H9 (cell line): ENCODE measurements at regions not wholly inside any gene's neighbourhood (a gene's known extent, or its start where the extent isn't known, plus 50 kb on each side); places are given as distances from the start of the nearest gene placed in this dataset.

Experiments
- DNase-seq: peaks from one replicate; pipeline ENCODE4 v3.0.0-alpha.2; 2017
- H2AFZ ChIP-seq: one replicate; pipeline ENCODE4 v1.6.1; 2013; ENCODE audit warnings: mild to moderate bottlenecking, low read length, control low read depth, moderate library complexity
- H2AK5ac ChIP-seq: 2 replicates; pipeline ENCODE4 v1.6.1; 2013; ENCODE audit warnings: low read length, control low read depth, mixed read lengths; ENCODE audit not compliant: insufficient read length
- H2BK120ac ChIP-seq: one replicate; pipeline ENCODE4 v1.6.1; 2013; ENCODE audit warnings: low read depth, mild to moderate bottlenecking, low read length, control low read depth, inconsistent platforms; ENCODE audit not compliant: poor library complexity, severe bottlenecking
- H2BK12ac ChIP-seq: 2 replicates; pipeline ENCODE4 v1.6.1; 2013; ENCODE audit warnings: low read length, control low read depth, mixed read lengths, low read depth; ENCODE audit not compliant: insufficient read length
- H2BK15ac ChIP-seq: 2 replicates; pipeline ENCODE4 v1.6.1; 2013; ENCODE audit warnings: low read depth, low read length, control low read depth
- H2BK20ac ChIP-seq: one replicate; pipeline ENCODE4 v1.6.1; 2013; ENCODE audit warnings: low read depth, mild to moderate bottlenecking, low read length, control low read depth, inconsistent platforms; ENCODE audit not compliant: poor library complexity, severe bottlenecking
- H2BK5ac ChIP-seq: 2 replicates; pipeline ENCODE4 v1.6.1; 2013; ENCODE audit warnings: low read length, control low read depth, mixed read lengths; ENCODE audit not compliant: insufficient read length
- H3K14ac ChIP-seq: 2 replicates; pipeline ENCODE4 v1.6.1; 2013; ENCODE audit warnings: low read length, control low read depth; ENCODE audit not compliant: insufficient read depth
- H3K18ac ChIP-seq: 2 replicates; pipeline ENCODE4 v1.6.1; 2013; ENCODE audit warnings: low read depth, mild to moderate bottlenecking, mixed read lengths, low read length, control low read depth; ENCODE audit not compliant: insufficient read length
- H3K23ac ChIP-seq: 2 replicates; pipeline ENCODE4 v1.6.1; 2013; ENCODE audit warnings: low read length, control low read depth, mixed read lengths, low read depth; ENCODE audit not compliant: insufficient read length
- H3K23me2 ChIP-seq: 2 replicates; pipeline ENCODE4 v1.6.1; 2013; ENCODE audit warnings: low read depth, mild to moderate bottlenecking, mixed read lengths, low read length, control low read depth; ENCODE audit not compliant: insufficient read length, poor library complexity, severe bottlenecking
- H3K27ac ChIP-seq: 2 replicates; pipeline ENCODE4 v1.5.1; 2013; ENCODE audit warnings: low read length, control low read depth, mixed read lengths, low read depth; ENCODE audit not compliant: insufficient read length
- H3K27me3 ChIP-seq: 2 replicates; pipeline ENCODE4 v1.6.1; 2013; ENCODE audit warnings: low read length, control low read depth, inconsistent platforms; ENCODE audit not compliant: insufficient read depth
- H3K4ac ChIP-seq: 2 replicates; pipeline ENCODE4 v1.6.1; 2013; ENCODE audit warnings: low read depth, mild to moderate bottlenecking, control low read depth, inconsistent platforms, low read length, moderate library complexity
- H3K4me1 ChIP-seq: 2 replicates; pipeline ENCODE4 v1.6.1; 2013; ENCODE audit warnings: low read length, control low read depth, inconsistent platforms; ENCODE audit not compliant: insufficient read depth
- H3K4me2 ChIP-seq: 2 replicates; pipeline ENCODE4 v1.6.1; 2013; ENCODE audit warnings: low read length, control low read depth, mixed read lengths; ENCODE audit not compliant: insufficient read length, insufficient read depth
- H3K56ac ChIP-seq: 2 replicates; pipeline ENCODE4 v1.6.1; 2013; ENCODE audit warnings: low read depth, mild to moderate bottlenecking, mixed read lengths, low read length, control low read depth; ENCODE audit not compliant: insufficient read length
- H3K79me1 ChIP-seq: 2 replicates; pipeline ENCODE4 v1.6.1; 2013; ENCODE audit warnings: low read depth, mild to moderate bottlenecking, moderate library complexity, low read length, control low read depth, inconsistent platforms; ENCODE audit not compliant: insufficient read depth, poor library complexity, severe bottlenecking
- H3K79me2 ChIP-seq: 2 replicates; pipeline ENCODE4 v1.6.1; 2013; ENCODE audit warnings: low read length, control low read depth, inconsistent platforms; ENCODE audit not compliant: insufficient read depth
- H3K9ac ChIP-seq: 2 replicates; pipeline ENCODE4 v1.6.1; 2013; ENCODE audit warnings: low read length, control low read depth, mixed read lengths; ENCODE audit not compliant: insufficient read length; ENCODE audit errors: extremely low read depth
- H3K9me3 ChIP-seq: one replicate; pipeline ENCODE4 v1.6.1; 2013; ENCODE audit warnings: low read depth, low read length, inconsistent platforms; ENCODE audit not compliant: control insufficient read depth
- H3T11ph ChIP-seq: one replicate; pipeline ENCODE4 v1.6.1; 2013; ENCODE audit warnings: mild to moderate bottlenecking, low read length, control low read depth, inconsistent platforms
- H4K20me1 ChIP-seq: one replicate; pipeline ENCODE4 v1.6.1; 2013; ENCODE audit not compliant: control insufficient read depth, insufficient read length, insufficient read depth
- H4K5ac ChIP-seq: 2 replicates; pipeline ENCODE4 v1.6.1; 2013; ENCODE audit warnings: low read depth, mild to moderate bottlenecking, mixed read lengths, low read length, control low read depth; ENCODE audit not compliant: insufficient read length
- H4K8ac ChIP-seq: replicated peaks from 2 replicates; pipeline ENCODE4 v1.6.1; 2013; ENCODE audit warnings: low read length, control low read depth, mixed read lengths, low read depth; ENCODE audit not compliant: insufficient read length
- H4K91ac ChIP-seq: 2 replicates; pipeline ENCODE4 v1.6.1; 2013; ENCODE audit warnings: low read depth, mild to moderate bottlenecking, moderate library complexity, mixed read lengths, low read length, control low read depth; ENCODE audit not compliant: insufficient read length
- H3K27ac Mint-ChIP-seq, 3 experiments: 2 replicates in 2 of 3; 3 replicates in 1 of 3; pipeline ENCODE4 v1.8.0; 2020 to 2021; ENCODE audit warnings: mixed read lengths in 3 of 3, mild to moderate bottlenecking in 1 of 3, moderate library complexity in 1 of 3
- H3K27me3 Mint-ChIP-seq: 2 replicates; pipeline ENCODE4 v1.8.0; 2021; ENCODE audit warnings: low read depth, mild to moderate bottlenecking, moderate library complexity, mixed read lengths
- H3K36me3 Mint-ChIP-seq, 3 experiments: 2 replicates in 2 of 3; 3 replicates in 1 of 3; pipeline ENCODE4 v1.8.0; 2020 to 2021; ENCODE audit warnings: low read depth in 3 of 3, mixed read lengths in 3 of 3; ENCODE audit not compliant: insufficient read depth in 1 of 3
- H3K4me1 Mint-ChIP-seq, 2 experiments: 2 replicates each; pipeline ENCODE4 v1.8.0; 2020; ENCODE audit warnings: mixed read lengths in 2 of 2
- H3K4me3 Mint-ChIP-seq, 2 experiments: 2 replicates in 1 of 2; 3 replicates in 1 of 2; pipeline ENCODE4 v1.8.0; 2020 to 2021; ENCODE audit warnings: mild to moderate bottlenecking in 2 of 2, mixed read lengths in 2 of 2, moderate library complexity in 1 of 2
- H3K9me3 Mint-ChIP-seq, 2 experiments: 2 replicates in 1 of 2; 3 replicates in 1 of 2; pipeline ENCODE4 v1.8.0; 2020; ENCODE audit warnings: mild to moderate bottlenecking in 2 of 2, mixed read lengths in 2 of 2, moderate library complexity in 1 of 2
- TF ChIP-seq, protein P1 (sequence below): fragments of 200-600 bp; sonication (generic); conservative IDR thresholded peaks from 3 replicates; pipeline ENCODE4 v1.8.0; 2021; ENCODE audit warnings: antibody characterized with exemption, mild to moderate bottlenecking

GRCh38 chr6:122868137-122868536 is 79.1 kb downstream of the SMPDL3A start:
- Histone ChIP-seq H4K20me1 (no peaks in the 10 kb centered on the region), H2AFZ (no peak overlapping the region), H2BK12ac (no peak overlapping the region), H4K5ac (no peak overlapping the region), H2BK5ac (no peak overlapping the region), H2AK5ac (no peak overlapping the region), H3K23me2 (no peaks in the 10 kb centered on the region), H3K79me2 (no peaks in the 10 kb centered on the region), H3K9ac (no peak overlapping the region), H2BK15ac (no peak overlapping the region), H3K27me3 (no peaks in the 10 kb centered on the region), H3K27ac (no peak overlapping the region), H3K9me3 (no peaks in the 10 kb centered on the region), H2BK20ac (no peak overlapping the region), H3K4me1 (no peaks in the 10 kb centered on the region), H3T11ph (no peak overlapping the region), H3K4me2 (no peak overlapping the region), H2BK120ac (no peak overlapping the region), H3K23ac (no peak overlapping the region), H3K18ac (no peak overlapping the region), H4K91ac (no peak overlapping the region), H3K56ac (no peak overlapping the region), H4K8ac (no peak overlapping the region), H3K4ac (no peak overlapping the region), H3K79me1 (no peaks in the 10 kb centered on the region), H3K14ac (no peak overlapping the region)
- TF ChIP-seq, protein P1, sequence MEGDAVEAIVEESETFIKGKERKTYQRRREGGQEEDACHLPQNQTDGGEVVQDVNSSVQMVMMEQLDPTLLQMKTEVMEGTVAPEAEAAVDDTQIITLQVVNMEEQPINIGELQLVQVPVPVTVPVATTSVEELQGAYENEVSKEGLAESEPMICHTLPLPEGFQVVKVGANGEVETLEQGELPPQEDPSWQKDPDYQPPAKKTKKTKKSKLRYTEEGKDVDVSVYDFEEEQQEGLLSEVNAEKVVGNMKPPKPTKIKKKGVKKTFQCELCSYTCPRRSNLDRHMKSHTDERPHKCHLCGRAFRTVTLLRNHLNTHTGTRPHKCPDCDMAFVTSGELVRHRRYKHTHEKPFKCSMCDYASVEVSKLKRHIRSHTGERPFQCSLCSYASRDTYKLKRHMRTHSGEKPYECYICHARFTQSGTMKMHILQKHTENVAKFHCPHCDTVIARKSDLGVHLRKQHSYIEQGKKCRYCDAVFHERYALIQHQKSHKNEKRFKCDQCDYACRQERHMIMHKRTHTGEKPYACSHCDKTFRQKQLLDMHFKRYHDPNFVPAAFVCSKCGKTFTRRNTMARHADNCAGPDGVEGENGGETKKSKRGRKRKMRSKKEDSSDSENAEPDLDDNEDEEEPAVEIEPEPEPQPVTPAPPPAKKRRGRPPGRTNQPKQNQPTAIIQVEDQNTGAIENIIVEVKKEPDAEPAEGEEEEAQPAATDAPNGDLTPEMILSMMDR, result no peak
- no peak overlapping the region for H3K4me3 Mint-ChIP-seq
- H3K27ac Mint-ChIP-seq, result no peak overlapping the region
- H3K4me1 Mint-ChIP-seq, result peaks cover 0 to 4% of the 10 kb centered on the region in 2 experiments; a peak in 2 of 4 replicates
- no peaks in the 10 kb centered on the region for H3K27me3 Mint-ChIP-seq
- no peaks in the 10 kb centered on the region for H3K9me3 Mint-ChIP-seq
- DNase-seq, result no peak
- H3K36me3 Mint-ChIP-seq, result no peaks in the 10 kb centered on the region
